ENCODE measurements at regions not wholly inside any gene's neighbourhood (a gene's known extent, or its start where the extent isn't known, plus 50 kb on each side); places are given as distances from the start of the nearest gene placed in this dataset.

- H3K27ac ChIP-seq (ENCODE audit: low read depth, low read length), result no peak overlapping the region
- TF ChIP-seq CTCF (IDR thresholded peaks at IDR 0.05; ENCODE audit: low read depth, low read length, poor library complexity, severe bottlenecking) (no peak), EZH2phosphoT487 (IDR thresholded peaks at IDR 0.05; ENCODE audit: borderline replicate concordance, low read length) (no peak)
- no peak overlapping the region for H3K4me3 ChIP-seq (ENCODE audit: low read length)
- H3K79me2 ChIP-seq (ENCODE audit: control insufficient read depth, low read length), result no peaks in the 10 kb centered on the region
- no peaks in the 10 kb centered on the region for H3K9me2 ChIP-seq (replicated peaks; ENCODE audit: control insufficient read depth, low read length)
- H4K20me1 ChIP-seq (ENCODE audit: control insufficient read depth, insufficient read depth, low read depth, low read length), result no peaks in the 10 kb centered on the region
- H3K36me3 ChIP-seq (ENCODE audit: control insufficient read depth, low read length), result no peaks in the 10 kb centered on the region
- no peak overlapping the region for H3K4me2 ChIP-seq (ENCODE audit: low read length)
- no peaks in the 10 kb centered on the region; the same call in 1 of the 2 replicates for H3K9me3 ChIP-seq (ENCODE audit: control insufficient read depth, insufficient read depth, low read length)
- H3K27me3 ChIP-seq (ENCODE audit: control insufficient read depth, low read length), result no peaks in the 10 kb centered on the region
- H3F3A ChIP-seq (ENCODE audit: control insufficient read depth, insufficient read depth), result no peaks in the 10 kb centered on the region
- no peaks in the 10 kb centered on the region for H3K4me1 ChIP-seq (ENCODE audit: control insufficient read depth, low read length)
Observed at GRCh38 chr11:29321293-29322132, 695.3 kb downstream of the KCNA4 start.

- no peak overlapping the region for H3K4me2 ChIP-seq (ENCODE audit: low read length)
- H3K79me2 ChIP-seq (ENCODE audit: control insufficient read depth, low read length), result no peaks in the 10 kb centered on the region
- no peaks in the 10 kb centered on the region for H3K27me3 ChIP-seq (ENCODE audit: control insufficient read depth, low read length)
- H3K4me3 ChIP-seq (ENCODE audit: low read length), result no peak overlapping the region
- TF ChIP-seq CTCF (IDR thresholded peaks at IDR 0.05; ENCODE audit: low read depth, low read length, poor library complexity, severe bottlenecking) (no peak), EZH2phosphoT487 (IDR thresholded peaks at IDR 0.05; ENCODE audit: borderline replicate concordance, low read length) (no peak)
- no peak overlapping the region for H3K27ac ChIP-seq (ENCODE audit: low read depth, low read length)
- H3K9me3 ChIP-seq (ENCODE audit: control insufficient read depth, insufficient read depth, low read length), result no peaks in the 10 kb centered on the region; the same call in 1 of the 2 replicates
- no peaks in the 10 kb centered on the region for H3K9me2 ChIP-seq (replicated peaks; ENCODE audit: control insufficient read depth, low read length)
- no peaks in the 10 kb centered on the region for H4K20me1 ChIP-seq (ENCODE audit: control insufficient read depth, insufficient read depth, low read depth, low read length)
- H3F3A ChIP-seq (ENCODE audit: control insufficient read depth, insufficient read depth), result no peaks in the 10 kb centered on the region
- no peaks in the 10 kb centered on the region for H3K4me1 ChIP-seq (ENCODE audit: control insufficient read depth, low read length)
- H3K36me3 ChIP-seq (ENCODE audit: control insufficient read depth, low read length), result no peaks in the 10 kb centered on the region
Observed at GRCh38 chr11:29320196-29320595, 696.6 kb downstream of the KCNA4 start.

GRCh38 chr11:29319210-29319609 is 697.6 kb downstream of the KCNA4 start:
- no peak overlapping the region for H3K27ac ChIP-seq (ENCODE audit: low read depth, low read length)
- H4K20me1 ChIP-seq (ENCODE audit: control insufficient read depth, insufficient read depth, low read depth, low read length), result no peaks in the 10 kb centered on the region
- H3K79me2 ChIP-seq (ENCODE audit: control insufficient read depth, low read length), result no peaks in the 10 kb centered on the region
- no peaks in the 10 kb centered on the region for H3K36me3 ChIP-seq (ENCODE audit: control insufficient read depth, low read length)
- H3K4me3 ChIP-seq (ENCODE audit: low read length), result no peak overlapping the region
- no peaks in the 10 kb centered on the region for H3K4me1 ChIP-seq (ENCODE audit: control insufficient read depth, low read length)
- no peak overlapping the region for H3K4me2 ChIP-seq (ENCODE audit: low read length)
- no peaks in the 10 kb centered on the region for H3K27me3 ChIP-seq (ENCODE audit: control insufficient read depth, low read length)
- TF ChIP-seq CTCF (IDR thresholded peaks at IDR 0.05; ENCODE audit: low read depth, low read length, poor library complexity, severe bottlenecking) (no peak), EZH2phosphoT487 (IDR thresholded peaks at IDR 0.05; ENCODE audit: borderline replicate concordance, low read length) (no peak)
- no peaks in the 10 kb centered on the region for H3F3A ChIP-seq (ENCODE audit: control insufficient read depth, insufficient read depth)
- H3K9me2 ChIP-seq (replicated peaks; ENCODE audit: control insufficient read depth, low read length), result no peaks in the 10 kb centered on the region
- no peaks in the 10 kb centered on the region; the same call in 1 of the 2 replicates for H3K9me3 ChIP-seq (ENCODE audit: control insufficient read depth, insufficient read depth, low read length)

Data from DOHH2 (cell line).